ACHN (cell line): ENCODE measurements at regions not wholly inside any gene's neighbourhood (a gene's known extent, or its start where the extent isn't known, plus 50 kb on each side); places are given as distances from the start of the nearest gene placed in this dataset.

Experiments used
- DNase-seq: peaks from one replicate; pipeline ENCODE4 v3.0.0-alpha.2; 2015
- in situ Hi-C: cut with HindIII; loops from 2 replicates; pipeline ENCODE4 v1.10.0; 2017; ENCODE audit warnings: low sequenced_read_pairs, low pct_ligation_motif_present, low pct_unique_long_range_greater_than_20kb

GRCh38 chrX:39894683-39895082 is 203.1 kb downstream of the BCOR start:
- no peak for DNase-seq
- in situ Hi-C loops: no loop called here

- in situ Hi-C loops: no loop called here
Measured at GRCh38 chrX:39895218-39896110, 202.3 kb downstream of the BCOR start.

GRCh38 chrX:39896951-39897740 is 200.6 kb downstream of the BCOR start:
- DNase-seq: no peak
- in situ Hi-C loops: no loop called here

More at GRCh38 chrX:39895218-39896110, 202.3 kb downstream of the BCOR start:
- DNase-seq: no peak

GRCh38 chrX:39897741-39898097 is 200.0 kb downstream of the BCOR start:
- in situ Hi-C loops: no loop called here
- DNase-seq: no peak

GRCh38 chrX:39898147-39898546 is 199.6 kb downstream of the BCOR start:
- in situ Hi-C loops: no loop called here
- DNase-seq: no peak

- in situ Hi-C loops: no loop called here
Measured at GRCh38 chrX:39899059-39899458, 198.7 kb downstream of the BCOR start.

GRCh38 chrX:39899856-39900776 is 197.6 kb downstream of the BCOR start:
- DNase-seq: no peak
- in situ Hi-C loops: no loop called here

More at GRCh38 chrX:39899059-39899458, 198.7 kb downstream of the BCOR start:
- DNase-seq: no peak

- in situ Hi-C loops: no loop called here
- no peak for DNase-seq
Measured at GRCh38 chrX:39900777-39901170, 197.0 kb downstream of the BCOR start.

- in situ Hi-C loops: no loop called here
Measured at GRCh38 chrX:39903343-39903742, 194.4 kb downstream of the BCOR start.

GRCh38 chrX:39903937-39904336 is 193.8 kb downstream of the BCOR start:
- peak; percentile 48 for DNase-seq
- in situ Hi-C loops: no loop called here

More at GRCh38 chrX:39903343-39903742, 194.4 kb downstream of the BCOR start:
- no peak for DNase-seq

- no peak for DNase-seq
- in situ Hi-C loops: no loop called here
Measured at GRCh38 chrX:39904816-39905537, 192.8 kb downstream of the BCOR start.

- peak; percentile 62 for DNase-seq
- in situ Hi-C loops: no loop called here
Measured at GRCh38 chrX:39905538-39905891, 192.2 kb downstream of the BCOR start.

- in situ Hi-C loops: no loop called here
Measured at GRCh38 chrX:39905946-39906345, 191.8 kb downstream of the BCOR start.

GRCh38 chrX:39907964-39908661 is 189.6 kb downstream of the BCOR start:
- in situ Hi-C loops: no loop called here
- DNase-seq: peak; percentile 90

More at GRCh38 chrX:39905946-39906345, 191.8 kb downstream of the BCOR start:
- no peak for DNase-seq

GRCh38 chrX:39909996-39910395 is 187.8 kb downstream of the BCOR start:
- no peak for DNase-seq
- in situ Hi-C loops: no loop called here

- in situ Hi-C loops: no loop called here
- DNase-seq: no peak
Measured at GRCh38 chrX:39910651-39911050, 187.1 kb downstream of the BCOR start.

- in situ Hi-C loops: no loop called here
Measured at GRCh38 chrX:39911278-39911897, 186.4 kb downstream of the BCOR start.

More at GRCh38 chrX:39911278-39911897, 186.4 kb downstream of the BCOR start:
- DNase-seq: no peak
